H54 (cell line): ENCODE measurements at regions not wholly inside any gene's neighbourhood (a gene's known extent, or its start where the extent isn't known, plus 50 kb on each side); places are given as distances from the start of the nearest gene placed in this dataset.

Experiments
- DNase-seq: peaks from one replicate; pipeline ENCODE4 v3.0.0; 2011; ENCODE audit warnings: low spot score, mixed read lengths; ENCODE audit not compliant: insufficient read length
- FAIRE-seq: peaks from 3 replicates; lab custom pipeline; 2011; peaks lifted over from hg19 to GRCh38; lab: Jason Lieb, UNC
- POLR2A ChIP-seq: IDR thresholded peaks from 2 replicates; pipeline ENCODE4 v1.6.1; 2011; ENCODE audit warnings: low read depth, mild to moderate bottlenecking, low read length

GRCh38 chr14:53327716-53328115, 174.6 kb upstream of the DDHD1 start:
- no peak for TF ChIP-seq POLR2A
- FAIRE-seq (no peak), DNase-seq (no peak)

- FAIRE-seq (no peak), DNase-seq (no peak)
- TF ChIP-seq POLR2A = no peak
Measured at GRCh38 chr14:53325176-53325806, 172.2 kb upstream of the DDHD1 start.

GRCh38 chr14:53316504-53316903, 163.4 kb upstream of the DDHD1 start:
- no peak for TF ChIP-seq POLR2A
- FAIRE-seq = no peak
- DNase-seq = no peak

GRCh38 chr14:53310412-53310811, 157.3 kb upstream of the DDHD1 start:
- DNase-seq (no peak), FAIRE-seq (no peak)
- TF ChIP-seq POLR2A = no peak

GRCh38 chr14:53306911-53307310, 153.8 kb upstream of the DDHD1 start:
- peak; percentile 28 for DNase-seq
- no peak for TF ChIP-seq POLR2A
- peak; percentile 92 for FAIRE-seq

- FAIRE-seq = peak; percentile 55
- TF ChIP-seq POLR2A = no peak
- peak; percentile 22 for DNase-seq
Measured at GRCh38 chr14:53306267-53306721, 153.2 kb upstream of the DDHD1 start.

- TF ChIP-seq POLR2A = no peak
- FAIRE-seq = no peak
- no peak for DNase-seq
Measured at GRCh38 chr14:53304726-53305381, 151.7 kb upstream of the DDHD1 start.

GRCh38 chr14:53295985-53296582, 143.0 kb upstream of the DDHD1 start:
- DNase-seq = no peak
- FAIRE-seq = no peak

GRCh38 chr14:53295372-53295771, 142.2 kb upstream of the DDHD1 start:
- FAIRE-seq (no peak), DNase-seq (no peak)
- TF ChIP-seq POLR2A = no peak

More at GRCh38 chr14:53295985-53296582, 143.0 kb upstream of the DDHD1 start:
- no peak for TF ChIP-seq POLR2A

GRCh38 chr14:53286301-53286700, 133.2 kb upstream of the DDHD1 start:
- FAIRE-seq (no peak), DNase-seq (no peak)
- TF ChIP-seq POLR2A = no peak

- no peak for TF ChIP-seq POLR2A
- DNase-seq (no peak), FAIRE-seq (no peak)
Measured at GRCh38 chr14:53285821-53286220, 132.7 kb upstream of the DDHD1 start.

- TF ChIP-seq POLR2A = no peak
- DNase-seq (no peak), FAIRE-seq (no peak)
Measured at GRCh38 chr14:53285064-53285463, 131.9 kb upstream of the DDHD1 start.

- DNase-seq = no peak
- no peak for FAIRE-seq
- TF ChIP-seq POLR2A = no peak
Measured at GRCh38 chr14:53278602-53279506, 125.7 kb upstream of the DDHD1 start.
